GM23248 (cell line): ENCODE measurements at regions not wholly inside any gene's neighbourhood (a gene's known extent, or its start where the extent isn't known, plus 50 kb on each side); places are given as distances from the start of the nearest gene placed in this dataset.
"Not testable (repeated sequence)": the region's sequence is repeated elsewhere in the genome, so short reads cannot be mapped to it uniquely, and the experiment has no call there.

Experiments
- DNase-seq: peaks from one replicate; pipeline ENCODE4 v3.0.0-alpha.2; 2015
- H2AFZ ChIP-seq: fragments of 200-600 bp; sonication (generic); 2 replicates; pipeline ENCODE4 v1.6.1; 2016; ENCODE audit warnings: antibody characterized with exemption
- H3F3A ChIP-seq: fragments of 200-600 bp; sonication (generic); 2 replicates; pipeline ENCODE4 v1.6.1; 2016; ENCODE audit warnings: mild to moderate bottlenecking, antibody characterized with exemption, mixed run types; ENCODE audit not compliant: insufficient read depth
- H3K27ac ChIP-seq: fragments of 200-600 bp; sonication (generic); 2 replicates; pipeline ENCODE4 v1.5.1; 2016; ENCODE audit warnings: mild to moderate bottlenecking
- H3K27me3 ChIP-seq: fragments of 200-600 bp; sonication (generic); replicated peaks from 2 replicates; pipeline ENCODE4 v1.6.1; 2016; ENCODE audit warnings: mild to moderate bottlenecking; ENCODE audit not compliant: insufficient read depth
- H3K36me3 ChIP-seq: fragments of 200-600 bp; sonication (generic); 2 replicates; pipeline ENCODE4 v1.6.1; 2016; ENCODE audit warnings: low read depth, mild to moderate bottlenecking
- H3K4me1 ChIP-seq: fragments of 200-600 bp; sonication (generic); 2 replicates; pipeline ENCODE4 v1.6.1; 2016; ENCODE audit warnings: mild to moderate bottlenecking; ENCODE audit not compliant: insufficient read depth
- H3K4me2 ChIP-seq: fragments of 200-600 bp; sonication (generic); one replicate; pipeline ENCODE4 v1.6.1; 2016; ENCODE audit warnings: mild to moderate bottlenecking; ENCODE audit not compliant: unreplicated experiment
- H3K4me3 ChIP-seq: fragments of 200-600 bp; sonication (generic); 2 replicates; pipeline ENCODE4 v1.5.1; 2016; ENCODE audit warnings: mild to moderate bottlenecking
- H3K79me2 ChIP-seq: fragments of 200-600 bp; sonication (generic); 2 replicates; pipeline ENCODE4 v1.6.1; 2016; ENCODE audit warnings: mild to moderate bottlenecking; ENCODE audit not compliant: insufficient read depth
- H3K9ac ChIP-seq: fragments of 200-600 bp; sonication (generic); 2 replicates; pipeline ENCODE4 v1.6.1; 2016; ENCODE audit warnings: mild to moderate bottlenecking
- H3K9me2 ChIP-seq: fragments of 200-600 bp; sonication (generic); 2 replicates; pipeline ENCODE4 v1.6.1; 2016; ENCODE audit warnings: mixed run types, mild to moderate bottlenecking, moderate library complexity; ENCODE audit not compliant: insufficient read depth
- H3K9me3 ChIP-seq: fragments of 200-600 bp; sonication (generic); one replicate; pipeline ENCODE4 v1.6.1; 2017; ENCODE audit warnings: low read depth
- H4K20me1 ChIP-seq: fragments of 200-600 bp; sonication (generic); 2 replicates; pipeline ENCODE4 v1.6.0; 2016; ENCODE audit not compliant: insufficient read depth
- EZH2 ChIP-seq: fragments of 200-600 bp; sonication (generic); IDR thresholded peaks from 2 replicates; pipeline ENCODE4 v1.6.1; 2018; ENCODE audit warnings: antibody characterized with exemption, mild to moderate bottlenecking; ENCODE audit not compliant: insufficient read depth, poor library complexity, severe bottlenecking
- EZH2phosphoT487 ChIP-seq: fragments of 200-600 bp; sonication (generic); IDR thresholded peaks from 2 replicates; pipeline ENCODE4 v1.6.1; 2018; ENCODE audit warnings: antibody characterized with exemption, moderate library complexity, mild to moderate bottlenecking, low read depth; ENCODE audit not compliant: insufficient read depth
- WGBS, 2 experiments: methylation state at CpG; one replicate each; pipeline ENCODE4 v1.1.6; 2015 to 2017; ENCODE audit warnings: low lambda C conversion rate in 2 of 2, low coverage in 1 of 2; ENCODE audit errors: missing lambda C conversion rate in 2 of 2; 5-methylcytosine and 5-hydroxymethylcytosine counted together
- in situ Hi-C: fragments of 300-500 bp; cut with MboI; formaldehyde crosslinking; loops from 2 replicates; pipeline ENCODE4 v1.15.0; 2020

- no peaks in the 10 kb centered on the region for H4K20me1 ChIP-seq
- TF ChIP-seq EZH2phosphoT487 (no peak), EZH2 (no peak)
- 72 to 75% methylated on average over 3 of the region's 3 CpGs for WGBS, 2 experiments
- in situ Hi-C loops: no loop called here
- H3K36me3 ChIP-seq: no peaks in the 10 kb centered on the region
- no peaks in the 10 kb centered on the region for H3K9me2 ChIP-seq
- no peak overlapping the region for H3K4me2 ChIP-seq
- no peaks in the 10 kb centered on the region for H3K79me2 ChIP-seq
- H3K4me1 ChIP-seq: no peaks in the 10 kb centered on the region
- no peaks in the 10 kb centered on the region for H3F3A ChIP-seq
- DNase-seq: no peak
- H3K27ac ChIP-seq: no peak overlapping the region
- no peaks in the 10 kb centered on the region for H3K9me3 ChIP-seq
- no peaks in the 10 kb centered on the region for H3K27me3 ChIP-seq
- H3K9ac ChIP-seq: no peak overlapping the region
- H2AFZ ChIP-seq: no peak overlapping the region
- H3K4me3 ChIP-seq: no peak overlapping the region
Measured at GRCh38 chr12:70082997-70083676, 160.1 kb upstream of the CNOT2 start.

- H3K4me2 ChIP-seq: no peak overlapping the region
- no peaks in the 10 kb centered on the region for H3K36me3 ChIP-seq
- no peak overlapping the region for H2AFZ ChIP-seq
- DNase-seq: no peak
- no peaks in the 10 kb centered on the region for H3F3A ChIP-seq
- no peaks in the 10 kb centered on the region for H3K27me3 ChIP-seq
- 75 to 77% methylated on average over 4 of the region's 4 CpGs for WGBS, 2 experiments
- no peaks in the 10 kb centered on the region for H3K4me1 ChIP-seq
- H3K9me2 ChIP-seq: no peaks in the 10 kb centered on the region
- in situ Hi-C loops: no loop called here
- TF ChIP-seq EZH2phosphoT487 (no peak), EZH2 (no peak)
- H3K79me2 ChIP-seq: no peaks in the 10 kb centered on the region
- no peak overlapping the region for H3K27ac ChIP-seq
- H3K9ac ChIP-seq: no peak overlapping the region
- H3K9me3 ChIP-seq: no peaks in the 10 kb centered on the region
- no peaks in the 10 kb centered on the region for H4K20me1 ChIP-seq
- H3K4me3 ChIP-seq: no peak overlapping the region
Measured at GRCh38 chr12:70083677-70084020, 159.6 kb upstream of the CNOT2 start.

- H3F3A ChIP-seq, H4K20me1 ChIP-seq, H3K27ac ChIP-seq, H3K79me2 ChIP-seq, DNase-seq, H3K9ac ChIP-seq, H2AFZ ChIP-seq, H3K4me1 ChIP-seq, H3K27me3 ChIP-seq, H3K4me2 ChIP-seq, H3K36me3 ChIP-seq, H3K4me3 ChIP-seq, in situ Hi-C loops, H3K9me3 ChIP-seq, H3K9me2 ChIP-seq: not testable (repeated sequence)
- 57 to 58% methylated on average over 2 to 8 of the region's 8 CpGs for WGBS, 2 experiments
Measured at GRCh38 chr12:70086372-70086771, 156.9 kb upstream of the CNOT2 start.

DNA sequence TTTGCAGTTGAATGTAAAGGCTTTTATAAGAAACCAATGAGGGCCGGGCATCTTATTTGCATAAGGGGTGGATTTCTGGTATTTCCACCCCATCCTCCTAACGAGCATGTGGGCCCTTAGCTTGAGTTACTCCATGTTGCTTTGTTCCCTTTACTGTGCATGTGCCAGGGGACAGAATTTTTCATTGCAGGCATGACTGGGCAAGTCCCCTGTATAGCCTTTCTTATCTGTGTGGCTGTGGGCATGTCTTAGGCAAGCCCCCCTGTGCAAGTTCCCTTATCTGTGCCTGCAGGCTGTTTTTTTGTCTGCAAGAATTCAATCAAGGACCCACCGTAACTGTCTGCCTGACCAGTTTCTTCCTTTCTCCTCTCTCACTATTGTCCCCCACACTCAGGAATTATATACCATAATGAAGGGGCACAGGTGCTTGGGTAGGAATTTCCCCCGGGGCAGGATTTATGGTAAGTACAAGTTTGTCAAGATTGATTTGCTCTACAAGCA, 152.2 kb upstream of the CNOT2 start:
- no peak for TF ChIP-seq EZH2
- TF ChIP-seq EZH2phosphoT487: no peak
- Histone ChIP-seq H3K9me3 (no peaks in the 10 kb centered on the region), H3F3A (no peaks in the 10 kb centered on the region), H3K27me3 (no peaks in the 10 kb centered on the region), H3K79me2 (no peaks in the 10 kb centered on the region), H3K9ac (no peak overlapping the region), H3K27ac (no peak overlapping the region), H2AFZ (no peak overlapping the region), H4K20me1 (no peaks in the 10 kb centered on the region), H3K4me3 (no peak overlapping the region), H3K4me1 (no peaks in the 10 kb centered on the region), H3K9me2 (no peaks in the 10 kb centered on the region), H3K36me3 (no peaks in the 10 kb centered on the region), H3K4me2 (no peak overlapping the region)
- in situ Hi-C loops: no loop called here
- DNase-seq: no peak
- 26 to 32% methylated on average over 4 of the region's 4 CpGs for WGBS, 2 experiments

- 0 out of 2 replicates have a peak overlapping the region, but pooled peaks have one; percentile 10 for H2AFZ ChIP-seq
- TF ChIP-seq EZH2: no peak
- no peak for TF ChIP-seq EZH2phosphoT487
- H3F3A ChIP-seq: no peaks in the 10 kb centered on the region
- H3K4me1 ChIP-seq: no peaks in the 10 kb centered on the region
- no peak overlapping the region for H3K9ac ChIP-seq
- H3K27ac ChIP-seq: no peak overlapping the region
- no peak overlapping the region for H3K4me3 ChIP-seq
- no peaks in the 10 kb centered on the region for H3K79me2 ChIP-seq
- WGBS, 2 experiments: 9 to 21% methylated on average over 2 of the region's 2 CpGs
- no peaks in the 10 kb centered on the region for H4K20me1 ChIP-seq
- H3K9me2 ChIP-seq: no peaks in the 10 kb centered on the region
- in situ Hi-C loops: no loop called here
- no peak for DNase-seq
- H3K9me3 ChIP-seq: no peaks in the 10 kb centered on the region
- H3K36me3 ChIP-seq: no peaks in the 10 kb centered on the region
- no peaks in the 10 kb centered on the region for H3K27me3 ChIP-seq
- H3K4me2 ChIP-seq: no peak overlapping the region
Measured at GRCh38 chr12:70094467-70094866, 148.8 kb upstream of the CNOT2 start.
